K562 (cell line): ENCODE measurements at regions not wholly inside any gene's neighbourhood (a gene's known extent, or its start where the extent isn't known, plus 50 kb on each side); places are given as distances from the start of the nearest gene placed in this dataset.

Source experiments
- ATAC-seq: fragments of 200-7000 bp; cut with Tn5 transposase; 3 replicates; pipeline ENCODE4 v1.9.1; 2020; ENCODE audit warnings: moderate library complexity
- BruUV-seq: library from RNA; stranded (reverse); fragments of 400-500 nt; replicated peaks from 2 replicates; lab custom pipeline; 2021; lab: Mats Ljungman, UMichigan
- CTCF ChIA-PET: fragments of 300-600 bp; formaldehyde crosslinking; extraction: SDS; loops from one replicate; lab custom pipeline; 2021; ENCODE audit warnings: low intra/inter-chr PET ratio; lab: Yijun Ruan, JAX
- POLR2A ChIA-PET: fragments of 300-600, 350-650 bp; sonication (Branson Sonifier 250); formaldehyde crosslinking; extraction: SDS; loops from one replicate; lab custom pipeline; 2021; ENCODE audit warnings: antibody characterized with exemption, inconsistent platforms; lab: Yijun Ruan, JAX
- DNase-seq, 4 experiments: peaks; one replicate each; pipeline versions ENCODE4 v3.0.0 to v3.0.0-alpha.2; 2011 to 2018; ENCODE audit warnings: low spot score in 3 of 4, mixed read lengths in 3 of 4; ENCODE audit errors: extremely low read depth in 1 of 4
- FAIRE-seq: peaks from 2 replicates; lab custom pipeline; 2011; peaks lifted over from hg19 to GRCh38; lab: Jason Lieb, UNC
- H2AFZ ChIP-seq: 2 replicates; pipeline ENCODE4 v1.6.0; 2011; ENCODE audit warnings: low read depth, low read length, control low read depth, inconsistent platforms
- H3K27ac ChIP-seq: fragments of 200-600 bp; 3 replicates; pipeline ENCODE4 v1.8.0; 2011; ENCODE audit warnings: low read depth, mild to moderate bottlenecking, control low read depth, inconsistent platforms, low read length, moderate library complexity, mixed read lengths; ENCODE audit errors: extremely low read depth
- H3K27me3 ChIP-seq, 2 experiments: fragments of 300-600 bp in 1 of 2; 2 replicates in 1 of 2; 3 replicates in 1 of 2; pipeline versions ENCODE4 v1.6.0 to v1.8.0; 2011; ENCODE audit warnings: inconsistent platforms in 2 of 2, low read length in 2 of 2, mild to moderate bottlenecking in 1 of 2, mixed read lengths in 1 of 2, moderate library complexity in 1 of 2; ENCODE audit not compliant: control insufficient read depth in 2 of 2, insufficient read depth in 2 of 2
- H3K36me3 ChIP-seq: fragments of 300-600 bp; 3 replicates; pipeline ENCODE4 v1.8.0; 2011; ENCODE audit warnings: mild to moderate bottlenecking, low read length, inconsistent platforms; ENCODE audit not compliant: control insufficient read depth, insufficient read depth
- H3K4me1 ChIP-seq, 2 experiments: fragments of 200-600 bp in 1 of 2; replicated peaks in 1 of 2; 2 replicates in 1 of 2; 3 replicates in 1 of 2; pipeline versions ENCODE4 v1.5.1 to v1.8.0; 2011; ENCODE audit warnings: inconsistent platforms in 2 of 2, low read length in 2 of 2, mild to moderate bottlenecking in 1 of 2, mixed read lengths in 1 of 2, moderate library complexity in 1 of 2; ENCODE audit not compliant: control insufficient read depth in 2 of 2, insufficient read depth in 2 of 2
- H3K4me2 ChIP-seq: 2 replicates; pipeline ENCODE4 v1.6.1; 2011; ENCODE audit warnings: low read length, control low read depth, inconsistent platforms, mixed read lengths; ENCODE audit not compliant: insufficient read depth
- H3K4me3 ChIP-seq: fragments of 200-600 bp; sonication (generic), shearing (Covaris generic); 2 replicates; pipeline ENCODE4 v1.5.1; 2016; ENCODE audit warnings: control low read depth, inconsistent platforms
- H3K79me2 ChIP-seq: fragments of 200-600 bp; 3 replicates; pipeline ENCODE4 v1.8.0; 2011; ENCODE audit warnings: low read length, inconsistent platforms; ENCODE audit not compliant: control insufficient read depth, insufficient read depth
- H3K9ac ChIP-seq, 2 experiments: 2 replicates each; pipeline versions ENCODE4 v1.6.0 to v1.6.1; 2011; ENCODE audit warnings: low read depth in 2 of 2, low read length in 2 of 2, control low read depth in 1 of 2, inconsistent platforms in 1 of 2, mild to moderate bottlenecking in 1 of 2, mixed read lengths in 1 of 2; ENCODE audit not compliant: insufficient read depth in 1 of 2
- H3K9me1 ChIP-seq: one replicate; pipeline ENCODE4 v1.6.0; 2011; ENCODE audit warnings: inconsistent platforms, mild to moderate bottlenecking, low read length, moderate library complexity; ENCODE audit not compliant: control insufficient read depth, insufficient read depth
- H3K9me3 ChIP-seq: replicated peaks from 2 replicates; pipeline ENCODE4 v1.5.1; 2011; ENCODE audit warnings: low read depth, low read length, inconsistent platforms; ENCODE audit not compliant: control insufficient read depth, insufficient read depth
- H4K20me1 ChIP-seq: replicated peaks from 2 replicates; pipeline ENCODE4 v1.6.1; 2011; ENCODE audit warnings: low read length, inconsistent platforms, mixed read lengths; ENCODE audit not compliant: control insufficient read depth, insufficient read depth
- ARID2 ChIP-seq: fragments of 450-650 bp; IDR thresholded peaks from 2 replicates; pipeline ENCODE4 v1.6.1; 2017; ENCODE audit warnings: antibody characterized with exemption, mild to moderate bottlenecking
- BRD9 ChIP-seq: fragments of 450-650 bp; IDR thresholded peaks from 2 replicates; pipeline ENCODE4 v1.6.1; 2018; ENCODE audit warnings: low read depth; ENCODE audit not compliant: partially characterized antibody
- ETV6 ChIP-seq, 3 experiments: fragments of 150-350 bp in 1 of 3; sonication (generic) in 1 of 3; formaldehyde crosslinking in 1 of 3; IDR thresholded peaks; 2 replicates each; pipeline versions ENCODE4 v1.6.1 to v1.8.0; 2014 to 2022; ENCODE audit warnings: borderline replicate concordance in 2 of 3, low read depth in 2 of 3, antibody characterized with exemption in 1 of 3, low read length in 1 of 3, mild to moderate bottlenecking in 1 of 3, missing genetic modification reagents in 1 of 3
- GMEB1 ChIP-seq: fragments of 250-450 bp; sonication (Bioruptor Pico); IDR thresholded peaks from 2 replicates; pipeline ENCODE4 v1.4.0; 2020; ENCODE audit warnings: mild to moderate bottlenecking
- GTF2F1 ChIP-seq: IDR thresholded peaks from 2 replicates; pipeline ENCODE4 v1.6.1; 2011; ENCODE audit warnings: low read depth, low read length, improper control_type of control experiment
- IRF2 ChIP-seq: sonication (generic); formaldehyde crosslinking; IDR thresholded peaks from 2 replicates; pipeline ENCODE4 v1.8.1; 2022; ENCODE audit warnings: mild to moderate bottlenecking, missing genetic modification reagents
- KDM4B ChIP-seq, 2 experiments: fragments of 450-650 bp in 1 of 2; sonication (generic) in 1 of 2; IDR thresholded peaks; 2 replicates each; pipeline ENCODE4 v1.6.1; 2016 to 2017; ENCODE audit warnings: borderline replicate concordance in 2 of 2, antibody characterized with exemption in 1 of 2, low read depth in 1 of 2, mild to moderate bottlenecking in 1 of 2
- NFXL1 ChIP-seq: fragments of 450-650 bp; formaldehyde crosslinking; IDR thresholded peaks from 2 replicates; pipeline ENCODE4 v1.4.0; 2021; ENCODE audit warnings: mild to moderate bottlenecking
- RBBP5 ChIP-seq: fragments of 200-600 bp; sonication (generic); IDR thresholded peaks from 2 replicates; pipeline ENCODE4 v1.6.1; 2012; ENCODE audit warnings: borderline replicate concordance, mild to moderate bottlenecking, low read length, control low read depth, inconsistent platforms; ENCODE audit not compliant: insufficient read depth, poor library complexity, severe bottlenecking
- SP2 ChIP-seq: IDR thresholded peaks from 2 replicates; pipeline ENCODE4 v1.6.1; 2011; ENCODE audit warnings: mild to moderate bottlenecking, low read depth, low read length, moderate library complexity; ENCODE audit not compliant: poor library complexity, severe bottlenecking; ENCODE audit errors: extremely low read depth
- STAT6 ChIP-seq: sonication (generic); formaldehyde crosslinking; IDR thresholded peaks from 2 replicates; pipeline ENCODE4 v1.8.1; 2023; ENCODE audit warnings: mild to moderate bottlenecking, missing genetic modification reagents
- YBX1 ChIP-seq: fragments of 450-650 bp; IDR thresholded peaks from 2 replicates; pipeline ENCODE4 v1.7.1; 2016; ENCODE audit warnings: mild to moderate bottlenecking
- ZBTB33 ChIP-seq: sonication (generic); formaldehyde crosslinking; IDR thresholded peaks from 2 replicates; pipeline ENCODE4 v1.8.1; 2023; ENCODE audit warnings: mild to moderate bottlenecking, missing genetic modification reagents
- ZNF263 ChIP-seq: sonication (generic); formaldehyde crosslinking; IDR thresholded peaks from 2 replicates; pipeline ENCODE4 v1.8.0; 2022; ENCODE audit warnings: mild to moderate bottlenecking, missing genetic modification reagents, borderline replicate concordance
- WGBS: fragments of 100-300 bp; shearing (Covaris generic); methylation state at CpG from one replicate; pipeline ENCODE4 v1.1.6; 2016; ENCODE audit warnings: low coverage, mixed read lengths; ENCODE audit not compliant: insufficient coverage; ENCODE audit errors: missing lambda C conversion rate; 5-methylcytosine and 5-hydroxymethylcytosine counted together
- in situ Hi-C: fragments of 300-500 bp; cut with MboI; formaldehyde crosslinking; loops from 4 replicates; pipeline ENCODE4 v1.15.0; 2018; ENCODE audit warnings: inconsistent platforms, mixed read lengths
- intact Hi-C: fragments of 100-400 bp; cut with micrococcal nuclease; formaldehyde crosslinking; loops from 2 replicates; pipeline ENCODE4 v1.14.2; 2022

- TF ChIP-seq ETV6 (IDR thresholded peaks at IDR 0.05; ENCODE audit: borderline replicate concordance in 1 of 2, low read depth in 2 of 2, low read length in 1 of 2) (no peak), ETV6 (CRISPR knock-in tag; IDR thresholded peaks at IDR 0.05; ENCODE audit: borderline replicate concordance) (no peak)
Measured at GRCh38 chr3:127396473-127396872, 108.6 kb upstream of the PRR20G start (continued).

- DNase-seq, result no peak
- TF ChIP-seq NFXL1 (CRISPR knock-in tag), result no peak
- TF ChIP-seq GMEB1, result no peak
- no peak for TF ChIP-seq BRD9
- no peak for TF ChIP-seq RBBP5
- TF ChIP-seq SP2, result no peak
- TF ChIP-seq ARID2, result no peak
- TF ChIP-seq STAT6 (CRISPR knock-in tag), result no peak
- TF ChIP-seq ZNF263 (CRISPR knock-in tag), result no peak
- TF ChIP-seq KDM4B (IDR thresholded peaks at IDR 0.05; ENCODE audit: borderline replicate concordance in 2 of 2, low read depth in 1 of 2), result no peak
- no peak for TF ChIP-seq GTF2F1
- TF ChIP-seq IRF2 (CRISPR knock-in tag), result no peak
- no peak for TF ChIP-seq ZBTB33 (CRISPR knock-in tag)
- no peak for TF ChIP-seq YBX1
Measured at GRCh38 chr3:127395663-127396355, 108.0 kb upstream of the PRR20G start.

More at GRCh38 chr3:127395663-127396355, 108.0 kb upstream of the PRR20G start:
- no peaks in the 10 kb centered on the region for H3K36me3 ChIP-seq
- in situ Hi-C loops, result no loop called here
- H3K79me2 ChIP-seq, result no peaks in the 10 kb centered on the region
- H3K9me1 ChIP-seq, result no peaks in the 10 kb centered on the region
- WGBS, result 2% methylated on average over 7 of the region's 9 CpGs
- H3K9ac ChIP-seq, result no peak overlapping the region
- no peak overlapping the region for H3K4me2 ChIP-seq
- ATAC-seq (no peak), FAIRE-seq (no peak)
- no peaks in the 10 kb centered on the region for H3K4me1 ChIP-seq
- no peaks in the 10 kb centered on the region for H3K9me3 ChIP-seq
- no peaks in the 10 kb centered on the region; the same call in 1 of the 2 replicates for H4K20me1 ChIP-seq
- ChIA-PET CTCF (no interaction called here), POLR2A (no interaction called here)
- H3K27me3 ChIP-seq, result peaks cover 0 to 10% of the 10 kb centered on the region in 2 experiments; a peak in 2 of 5 replicates
- no peak overlapping the region for H2AFZ ChIP-seq
- intact Hi-C loops, result no loop called here
- no TSS peak for BruUV-seq
- no peak overlapping the region for H3K4me3 ChIP-seq
- H3K27ac ChIP-seq, result no peak overlapping the region
